Transverse colon (tissue), 3 donors: ENCODE measurements at regions not wholly inside any gene's neighbourhood (a gene's known extent, or its start where the extent isn't known, plus 50 kb on each side); places are given as distances from the start of the nearest gene placed in this dataset.

Source experiments
- POLR2A ChIP-seq: fragments of 450-650 bp; IDR thresholded peaks from one replicate; pipeline ENCODE4 v1.6.1; 2016; ENCODE audit warnings: antibody characterized with exemption, mild to moderate bottlenecking, moderate library complexity
- TF ChIP-seq, protein P1 (sequence below), 5 experiments: fragments of 200-600 bp in 3 of 5; fragments of 450-650 bp in 2 of 5; sonication (generic) in 3 of 5; IDR thresholded peaks; 1 replicate in 2 of 5; 2 replicates in 3 of 5; pipeline ENCODE4 v1.5.1; 2016 to 2017; ENCODE audit warnings: antibody characterized with exemption in 5 of 5, inconsistent platforms in 3 of 5, mild to moderate bottlenecking in 2 of 5, moderate library complexity in 1 of 5

GRCh38 chr7:91455411-91455810 lies 191.2 kb downstream of the FZD1 start:
- TF ChIP-seq, protein P1, sequence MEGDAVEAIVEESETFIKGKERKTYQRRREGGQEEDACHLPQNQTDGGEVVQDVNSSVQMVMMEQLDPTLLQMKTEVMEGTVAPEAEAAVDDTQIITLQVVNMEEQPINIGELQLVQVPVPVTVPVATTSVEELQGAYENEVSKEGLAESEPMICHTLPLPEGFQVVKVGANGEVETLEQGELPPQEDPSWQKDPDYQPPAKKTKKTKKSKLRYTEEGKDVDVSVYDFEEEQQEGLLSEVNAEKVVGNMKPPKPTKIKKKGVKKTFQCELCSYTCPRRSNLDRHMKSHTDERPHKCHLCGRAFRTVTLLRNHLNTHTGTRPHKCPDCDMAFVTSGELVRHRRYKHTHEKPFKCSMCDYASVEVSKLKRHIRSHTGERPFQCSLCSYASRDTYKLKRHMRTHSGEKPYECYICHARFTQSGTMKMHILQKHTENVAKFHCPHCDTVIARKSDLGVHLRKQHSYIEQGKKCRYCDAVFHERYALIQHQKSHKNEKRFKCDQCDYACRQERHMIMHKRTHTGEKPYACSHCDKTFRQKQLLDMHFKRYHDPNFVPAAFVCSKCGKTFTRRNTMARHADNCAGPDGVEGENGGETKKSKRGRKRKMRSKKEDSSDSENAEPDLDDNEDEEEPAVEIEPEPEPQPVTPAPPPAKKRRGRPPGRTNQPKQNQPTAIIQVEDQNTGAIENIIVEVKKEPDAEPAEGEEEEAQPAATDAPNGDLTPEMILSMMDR (IDR thresholded peaks at IDR 0.05) = no peak
- TF ChIP-seq POLR2A = no peak
